Right atrium auricular region (tissue), 2 donors: ENCODE measurements at regions not wholly inside any gene's neighbourhood (a gene's known extent, or its start where the extent isn't known, plus 50 kb on each side); places are given as distances from the start of the nearest gene placed in this dataset.
A peak's percentile ranks its signal among the peaks of the same experiment; 100 is the strongest.

Experiments
- DNase-seq: peaks from one replicate; pipeline ENCODE4 v3.0.0-alpha.2; 2019; ENCODE audit warnings: low spot score
- H3K27ac ChIP-seq, 2 donors: fragments of 200-600 bp; sonication (generic); 1 replicate in 1 of 2; 2 replicates in 1 of 2; pipeline ENCODE4 v1.5.1; 2016 to 2019
- H3K27me3 ChIP-seq, 2 donors: fragments of 200-600 bp; sonication (generic); one replicate each; pipeline versions ENCODE4 v1.5.1 to v1.6.0; 2017 to 2019
- H3K36me3 ChIP-seq: fragments of 200-600 bp; sonication (generic); one replicate; pipeline ENCODE4 v1.5.1; 2016
- H3K4me1 ChIP-seq, 2 donors: fragments of 200-600 bp; sonication (generic); one replicate each; pipeline versions ENCODE4 v1.5.1 to v1.6.0; 2017 to 2019
- H3K4me3 ChIP-seq, 2 donors: fragments of 200-600 bp; sonication (generic); 1 replicate in 1 of 2; 2 replicates in 1 of 2; pipeline ENCODE4 v1.5.1; 2017 to 2019; ENCODE audit warnings: mild to moderate bottlenecking in 1 of 2, moderate library complexity in 1 of 2
- H3K9me3 ChIP-seq, 2 donors: fragments of 200-600 bp; sonication (generic); one replicate each; pipeline ENCODE4 v1.5.1; 2019
- CTCF ChIP-seq, 2 donors: fragments of 200-600 bp; sonication (generic); IDR thresholded peaks; one replicate each; pipeline ENCODE4 v1.5.1; 2019; ENCODE audit warnings: antibody characterized with exemption in 2 of 2
- microRNA-seq, 2 donors: library from miRNA; unstranded; fragments of <30 nt; microRNA quantifications; one replicate each; pipeline ENCODE4, GENCODE V29; 2016 to 2017; ENCODE audit warnings: borderline number of aligned reads in 2 of 2, borderline replicate concordance in 1 of 2

GRCh38 chr11:103851166-103851651 is 185.2 kb upstream of the DDI1 start:
- H3K27ac ChIP-seq = peak overlapping the region; percentile 12 to 14
- DNase-seq = no peak
- H3K36me3 ChIP-seq = no peaks in the 10 kb centered on the region
- no peaks in the 10 kb centered on the region for H3K9me3 ChIP-seq
- no peaks in the 10 kb centered on the region for H3K4me1 ChIP-seq
- TF ChIP-seq CTCF (IDR thresholded peaks at IDR 0.05) = no peak
- no peaks in the 10 kb centered on the region for H3K27me3 ChIP-seq
- H3K4me3 ChIP-seq = no peak overlapping the region

Small RNAs in the stretch of these regions (microRNA-seq; reads per million reads assigned to microRNA genes)
- gene MIR4693 = 0 reads per million in 2 donors
